ENCODE measurements at regions not wholly inside any gene's neighbourhood (a gene's known extent, or its start where the extent isn't known, plus 50 kb on each side); places are given as distances from the start of the nearest gene placed in this dataset.

DNA sequence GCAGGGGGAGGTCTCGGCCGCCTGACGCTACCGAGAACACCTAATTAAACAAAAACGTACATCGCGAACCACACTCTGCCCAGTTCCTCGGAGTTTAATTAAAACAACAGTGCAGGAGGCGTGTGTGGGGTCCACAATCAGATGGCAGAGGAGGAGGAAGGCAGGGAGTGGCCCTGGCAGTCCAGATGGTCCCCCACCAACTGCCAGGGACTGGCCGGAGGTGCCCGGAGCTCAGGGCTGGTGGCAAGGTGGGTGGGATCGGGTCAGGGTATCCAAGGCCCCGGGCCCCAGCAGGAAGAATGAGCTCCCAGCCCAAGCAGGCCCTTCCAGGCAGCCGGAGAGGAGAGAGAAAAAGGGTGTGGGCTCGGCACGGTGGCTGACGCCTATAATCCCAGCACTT, 71.3 kb downstream of the PTPRS start:
- TF ChIP-seq OSR1 (CRISPR knock-in tag; IDR thresholded peaks at IDR 0.05): no peak
- TF ChIP-seq CSDC2 (CRISPR knock-in tag; IDR thresholded peaks at IDR 0.05): no peak
- TF ChIP-seq TOX (CRISPR knock-in tag; IDR thresholded peaks at IDR 0.05; ENCODE audit: borderline replicate concordance): no peak
- TF ChIP-seq ISL1 (CRISPR knock-in tag; IDR thresholded peaks at IDR 0.05): no peak
- TF ChIP-seq, protein P1, sequence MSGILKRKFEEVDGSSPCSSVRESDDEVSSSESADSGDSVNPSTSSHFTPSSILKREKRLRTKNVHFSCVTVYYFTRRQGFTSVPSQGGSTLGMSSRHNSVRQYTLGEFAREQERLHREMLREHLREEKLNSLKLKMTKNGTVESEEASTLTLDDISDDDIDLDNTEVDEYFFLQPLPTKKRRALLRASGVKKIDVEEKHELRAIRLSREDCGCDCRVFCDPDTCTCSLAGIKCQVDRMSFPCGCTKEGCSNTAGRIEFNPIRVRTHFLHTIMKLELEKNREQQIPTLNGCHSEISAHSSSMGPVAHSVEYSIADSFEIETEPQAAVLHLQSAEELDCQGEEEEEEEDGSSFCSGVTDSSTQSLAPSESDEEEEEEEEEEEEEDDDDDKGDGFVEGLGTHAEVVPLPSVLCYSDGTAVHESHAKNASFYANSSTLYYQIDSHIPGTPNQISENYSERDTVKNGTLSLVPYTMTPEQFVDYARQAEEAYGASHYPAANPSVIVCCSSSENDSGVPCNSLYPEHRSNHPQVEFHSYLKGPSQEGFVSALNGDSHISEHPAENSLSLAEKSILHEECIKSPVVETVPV (CRISPR knock-in tag; IDR thresholded peaks at IDR 0.05): no peak
- no peak for TF ChIP-seq ESRRG (CRISPR knock-in tag; IDR thresholded peaks at IDR 0.05)
- TF ChIP-seq, protein P2, sequence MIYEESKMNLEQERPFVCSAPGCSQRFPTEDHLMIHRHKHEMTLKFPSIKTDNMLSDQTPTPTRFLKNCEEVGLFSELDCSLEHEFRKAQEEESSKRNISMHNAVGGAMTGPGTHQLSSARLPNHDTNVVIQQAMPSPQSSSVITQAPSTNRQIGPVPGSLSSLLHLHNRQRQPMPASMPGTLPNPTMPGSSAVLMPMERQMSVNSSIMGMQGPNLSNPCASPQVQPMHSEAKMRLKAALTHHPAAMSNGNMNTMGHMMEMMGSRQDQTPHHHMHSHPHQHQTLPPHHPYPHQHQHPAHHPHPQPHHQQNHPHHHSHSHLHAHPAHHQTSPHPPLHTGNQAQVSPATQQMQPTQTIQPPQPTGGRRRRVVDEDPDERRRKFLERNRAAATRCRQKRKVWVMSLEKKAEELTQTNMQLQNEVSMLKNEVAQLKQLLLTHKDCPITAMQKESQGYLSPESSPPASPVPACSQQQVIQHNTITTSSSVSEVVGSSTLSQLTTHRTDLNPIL (CRISPR knock-in tag; IDR thresholded peaks at IDR 0.05; ENCODE audit: low read depth): no peak
- no peak for TF ChIP-seq ZNF70 (CRISPR knock-in tag; IDR thresholded peaks at IDR 0.05)
- TF ChIP-seq RARB (CRISPR knock-in tag; IDR thresholded peaks at IDR 0.05): no peak
- TF ChIP-seq ZC3H10 (CRISPR knock-in tag; IDR thresholded peaks at IDR 0.05): no peak
- TF ChIP-seq ZFP3 (CRISPR knock-in tag; IDR thresholded peaks at IDR 0.05): no peak
- TF ChIP-seq ZNF8 (CRISPR knock-in tag; IDR thresholded peaks at IDR 0.05): no peak
- no peak for TF ChIP-seq SNAI2 (CRISPR knock-in tag; IDR thresholded peaks at IDR 0.05)
- no peak for ATAC-seq

DNA sequence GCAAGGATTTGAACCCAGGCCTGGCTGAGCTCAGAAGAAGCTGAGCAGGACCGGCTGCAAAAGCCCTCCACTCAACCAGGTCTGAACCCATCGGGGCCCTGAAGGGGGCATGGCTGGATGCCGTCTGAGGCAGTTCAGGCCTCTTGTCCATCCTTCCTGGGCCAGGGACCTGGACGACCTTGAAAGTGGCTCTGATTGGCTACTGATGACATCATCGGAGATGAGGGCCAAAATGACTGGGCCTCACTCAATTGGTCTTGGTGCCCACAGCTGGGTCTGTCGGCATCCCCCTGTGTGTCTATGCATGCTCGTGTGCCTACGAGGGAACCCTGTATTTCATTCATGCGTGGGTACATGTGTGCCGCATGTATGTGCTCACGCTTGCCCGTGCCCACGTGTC, 71.8 kb downstream of the PTPRS start:
- TF ChIP-seq ZNF565 (CRISPR knock-in tag; conservative IDR thresholded peaks at IDR 0.05; ENCODE audit: low read depth) (no peak), RARB (CRISPR knock-in tag; IDR thresholded peaks at IDR 0.05) (no peak), TCF4 (CRISPR knock-in tag; IDR thresholded peaks at IDR 0.05; ENCODE audit: borderline replicate concordance) (no peak), ZC3H10 (CRISPR knock-in tag; IDR thresholded peaks at IDR 0.05) (no peak), BACH2 (CRISPR knock-in tag; IDR thresholded peaks at IDR 0.05; ENCODE audit: borderline replicate concordance) (no peak)
- TF ChIP-seq, protein P3, sequence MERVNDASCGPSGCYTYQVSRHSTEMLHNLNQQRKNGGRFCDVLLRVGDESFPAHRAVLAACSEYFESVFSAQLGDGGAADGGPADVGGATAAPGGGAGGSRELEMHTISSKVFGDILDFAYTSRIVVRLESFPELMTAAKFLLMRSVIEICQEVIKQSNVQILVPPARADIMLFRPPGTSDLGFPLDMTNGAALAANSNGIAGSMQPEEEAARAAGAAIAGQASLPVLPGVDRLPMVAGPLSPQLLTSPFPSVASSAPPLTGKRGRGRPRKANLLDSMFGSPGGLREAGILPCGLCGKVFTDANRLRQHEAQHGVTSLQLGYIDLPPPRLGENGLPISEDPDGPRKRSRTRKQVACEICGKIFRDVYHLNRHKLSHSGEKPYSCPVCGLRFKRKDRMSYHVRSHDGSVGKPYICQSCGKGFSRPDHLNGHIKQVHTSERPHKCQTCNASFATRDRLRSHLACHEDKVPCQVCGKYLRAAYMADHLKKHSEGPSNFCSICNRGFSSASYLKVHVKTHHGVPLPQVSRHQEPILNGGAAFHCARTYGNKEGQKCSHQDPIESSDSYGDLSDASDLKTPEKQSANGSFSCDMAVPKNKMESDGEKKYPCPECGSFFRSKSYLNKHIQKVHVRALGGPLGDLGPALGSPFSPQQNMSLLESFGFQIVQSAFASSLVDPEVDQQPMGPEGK (CRISPR knock-in tag; IDR thresholded peaks at IDR 0.05; ENCODE audit: borderline replicate concordance): no peak
- ATAC-seq: no peak

DNA sequence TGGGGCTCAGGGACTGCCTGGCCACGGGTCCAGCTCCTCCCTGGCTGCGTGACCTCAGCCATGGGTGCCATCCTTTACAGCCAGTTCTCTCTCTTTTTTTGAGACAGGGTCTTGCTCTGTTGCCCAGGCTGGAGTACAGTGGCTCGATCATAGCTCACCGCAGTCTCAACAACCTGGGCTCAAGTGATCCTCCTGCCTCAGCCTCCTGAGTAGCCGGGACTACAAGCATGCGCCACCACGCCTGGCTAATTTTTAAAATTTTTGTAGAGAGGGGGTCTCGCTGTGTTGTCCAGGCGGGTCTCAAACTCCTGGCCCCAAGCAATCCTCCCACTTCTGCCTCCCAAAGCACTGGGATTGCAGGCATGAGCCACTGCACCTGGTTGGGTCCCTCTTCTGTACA, 75.4 kb downstream of the PTPRS start:
- no peak for ATAC-seq
- TF ChIP-seq SNAI2 (CRISPR knock-in tag; IDR thresholded peaks at IDR 0.05) (no peak), ZNF70 (CRISPR knock-in tag; IDR thresholded peaks at IDR 0.05) (no peak), ESRRG (CRISPR knock-in tag; IDR thresholded peaks at IDR 0.05) (no peak), RARB (CRISPR knock-in tag; IDR thresholded peaks at IDR 0.05) (no peak), ARNTL (CRISPR knock-in tag; IDR thresholded peaks at IDR 0.05; ENCODE audit: borderline replicate concordance, low read depth) (no peak), GLIS3 (CRISPR knock-in tag; IDR thresholded peaks at IDR 0.05) (no peak)
- TF ChIP-seq, protein P3 (CRISPR knock-in tag; IDR thresholded peaks at IDR 0.05; ENCODE audit: borderline replicate concordance): no peak
- TF ChIP-seq, protein P4, sequence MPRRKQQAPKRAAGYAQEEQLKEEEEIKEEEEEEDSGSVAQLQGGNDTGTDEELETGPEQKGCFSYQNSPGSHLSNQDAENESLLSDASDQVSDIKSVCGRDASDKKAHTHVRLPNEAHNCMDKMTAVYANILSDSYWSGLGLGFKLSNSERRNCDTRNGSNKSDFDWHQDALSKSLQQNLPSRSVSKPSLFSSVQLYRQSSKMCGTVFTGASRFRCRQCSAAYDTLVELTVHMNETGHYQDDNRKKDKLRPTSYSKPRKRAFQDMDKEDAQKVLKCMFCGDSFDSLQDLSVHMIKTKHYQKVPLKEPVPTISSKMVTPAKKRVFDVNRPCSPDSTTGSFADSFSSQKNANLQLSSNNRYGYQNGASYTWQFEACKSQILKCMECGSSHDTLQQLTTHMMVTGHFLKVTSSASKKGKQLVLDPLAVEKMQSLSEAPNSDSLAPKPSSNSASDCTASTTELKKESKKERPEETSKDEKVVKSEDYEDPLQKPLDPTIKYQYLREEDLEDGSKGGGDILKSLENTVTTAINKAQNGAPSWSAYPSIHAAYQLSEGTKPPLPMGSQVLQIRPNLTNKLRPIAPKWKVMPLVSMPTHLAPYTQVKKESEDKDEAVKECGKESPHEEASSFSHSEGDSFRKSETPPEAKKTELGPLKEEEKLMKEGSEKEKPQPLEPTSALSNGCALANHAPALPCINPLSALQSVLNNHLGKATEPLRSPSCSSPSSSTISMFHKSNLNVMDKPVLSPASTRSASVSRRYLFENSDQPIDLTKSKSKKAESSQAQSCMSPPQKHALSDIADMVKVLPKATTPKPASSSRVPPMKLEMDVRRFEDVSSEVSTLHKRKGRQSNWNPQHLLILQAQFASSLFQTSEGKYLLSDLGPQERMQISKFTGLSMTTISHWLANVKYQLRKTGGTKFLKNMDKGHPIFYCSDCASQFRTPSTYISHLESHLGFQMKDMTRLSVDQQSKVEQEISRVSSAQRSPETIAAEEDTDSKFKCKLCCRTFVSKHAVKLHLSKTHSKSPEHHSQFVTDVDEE (CRISPR knock-in tag; IDR thresholded peaks at IDR 0.05): no peak

DNA sequence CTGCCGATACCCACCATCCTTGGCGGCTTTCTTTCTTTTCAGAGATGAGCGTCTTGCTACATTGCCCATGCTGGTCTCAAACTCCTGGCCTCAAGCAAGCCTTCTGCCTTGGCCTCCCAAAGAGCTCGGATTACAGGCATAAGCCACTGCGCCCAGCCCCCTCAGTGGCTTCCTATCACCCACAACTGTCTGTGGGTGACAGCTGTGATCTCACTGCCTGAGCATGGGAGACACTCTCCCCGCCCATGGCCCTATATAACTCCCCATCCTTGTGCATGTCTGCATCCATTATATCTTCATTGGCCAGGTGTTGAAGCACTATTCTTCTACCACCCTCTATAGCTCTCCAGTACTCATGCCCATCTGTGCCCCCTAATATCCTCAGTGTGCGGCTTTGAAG, 76.2 kb downstream of the PTPRS start:
- TF ChIP-seq, protein P4 (CRISPR knock-in tag; IDR thresholded peaks at IDR 0.05): no peak
- TF ChIP-seq ARNTL (CRISPR knock-in tag; IDR thresholded peaks at IDR 0.05; ENCODE audit: borderline replicate concordance, low read depth) (no peak), ZNF8 (CRISPR knock-in tag; IDR thresholded peaks at IDR 0.05) (no peak), ESRRG (CRISPR knock-in tag; IDR thresholded peaks at IDR 0.05) (no peak), TCF4 (CRISPR knock-in tag; IDR thresholded peaks at IDR 0.05; ENCODE audit: borderline replicate concordance) (no peak), ZFP30 (CRISPR knock-in tag; IDR thresholded peaks at IDR 0.05) (no peak), SNAI2 (CRISPR knock-in tag; IDR thresholded peaks at IDR 0.05) (no peak), GLIS3 (CRISPR knock-in tag; IDR thresholded peaks at IDR 0.05) (no peak)
- ATAC-seq: no peak
